NCI-H748 (cell line): ENCODE measurements at regions not wholly inside any gene's neighbourhood (a gene's known extent, or its start where the extent isn't known, plus 50 kb on each side); places are given as distances from the start of the nearest gene placed in this dataset.

Source experiments
- DNase-seq: peaks from one replicate; lab custom pipeline; 2025; ENCODE audit not compliant: unreplicated experiment; lab: John Stamatoyannopoulos, UW

DNA sequence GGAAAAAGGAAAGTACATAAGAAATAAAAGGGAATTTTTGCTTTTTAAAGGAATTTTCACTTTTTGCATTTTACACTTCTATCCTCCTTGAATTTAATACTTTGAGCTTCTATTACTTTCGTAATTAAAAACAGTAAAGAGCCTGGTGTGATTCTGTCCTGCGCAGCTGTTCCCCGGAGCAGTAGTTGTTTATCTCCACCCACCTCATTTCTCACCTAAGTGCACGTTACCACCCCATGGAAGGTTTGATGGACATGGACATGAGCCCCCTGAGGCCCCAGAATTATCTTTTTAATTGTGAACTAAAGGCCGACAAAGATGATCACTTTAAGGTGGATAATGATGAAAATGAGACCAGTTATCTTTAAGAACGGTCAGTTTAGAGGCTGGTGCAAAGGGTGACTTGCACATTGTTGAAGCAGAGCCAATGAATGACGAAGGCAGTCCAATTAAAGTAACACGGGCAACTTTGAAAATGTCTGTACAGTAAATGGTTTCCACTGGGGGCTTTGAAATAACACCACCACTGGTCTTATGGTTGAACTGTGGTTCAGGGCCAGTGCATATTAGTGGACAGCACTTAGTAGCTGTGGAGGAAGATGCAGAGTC is 52.1 kb upstream of the TEX13D start:
- no peak for DNase-seq

- no peak for DNase-seq
Observed at GRCh38 chrX:124282580-124282979, 49.9 kb upstream of the TEX13D start.
